ENCODE measurements at regions not wholly inside any gene's neighbourhood (a gene's known extent, or its start where the extent isn't known, plus 50 kb on each side); places are given as distances from the start of the nearest gene placed in this dataset.

DNA sequence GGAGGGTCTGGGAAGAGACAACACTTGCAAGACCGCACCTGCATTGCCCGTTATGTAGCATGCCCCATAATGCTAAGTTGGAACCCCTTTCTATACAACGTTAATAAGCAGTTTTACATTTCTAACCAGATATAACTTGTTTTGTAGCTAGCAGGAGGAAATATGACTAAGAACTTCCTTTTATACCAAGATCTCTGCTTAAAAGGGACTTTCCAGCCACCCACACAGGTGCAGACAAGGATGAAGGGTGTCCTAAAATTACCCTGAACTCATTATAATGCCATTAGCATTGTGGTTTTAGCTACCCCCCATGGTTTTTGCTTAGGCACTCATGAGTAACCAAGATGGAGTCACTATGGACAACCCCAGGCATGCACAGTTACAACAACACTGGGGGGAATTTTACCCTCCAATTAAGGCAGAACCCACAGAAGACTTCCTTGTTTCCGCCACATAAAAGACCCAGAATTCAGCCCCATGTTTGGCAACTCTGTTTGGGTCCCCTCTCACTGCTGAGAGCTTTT is 362.8 kb downstream of the CBLN2 start:
- TF ChIP-seq POLR2A (IDR thresholded peaks at IDR 0.05; ENCODE audit: insufficient read depth in 1 of 2, low read depth in 2 of 2, low read length in 2 of 2) (no peak), CEBPB (IDR thresholded peaks at IDR 0.05; ENCODE audit: borderline replicate concordance, low read depth, low read length) (no peak)

All from HepG2 (cell line).